Psoas muscle (tissue), 7 donors: ENCODE measurements at regions not wholly inside any gene's neighbourhood (a gene's known extent, or its start where the extent isn't known, plus 50 kb on each side); places are given as distances from the start of the nearest gene placed in this dataset.

ENCODE experiments used
- ATAC-seq, 4 donors: fragments of 200-7000 bp; cut with Tn5 transposase; one replicate each; pipeline ENCODE4 v1.9.1; 2020; ENCODE audit warnings: moderate library complexity in 3 of 4, mild to moderate bottlenecking in 2 of 4
- DNase-seq, 2 donors: peaks; one replicate each; pipeline ENCODE4 v3.0.0-alpha.2; 2020
- H3K27ac ChIP-seq: fragments of 200-600 bp; one replicate; pipeline ENCODE4 v1.8.0; 2022
- H3K27me3 ChIP-seq, 3 donors: fragments of 200-600 bp in 1 of 3; one replicate each; pipeline versions ENCODE4 v1.6.1 to v1.8.0; 2013 to 2022; ENCODE audit warnings: low read length in 2 of 3, mild to moderate bottlenecking in 2 of 3, moderate library complexity in 1 of 3; ENCODE audit not compliant: insufficient read depth in 3 of 3
- H3K36me3 ChIP-seq, 2 donors: fragments of 200-600 bp in 1 of 2; one replicate each; pipeline versions ENCODE4 v1.6.1 to v1.8.0; 2013 to 2022; ENCODE audit warnings: low read depth in 1 of 2, mild to moderate bottlenecking in 1 of 2, moderate library complexity in 1 of 2; ENCODE audit not compliant: insufficient read depth in 1 of 2
- H3K4me1 ChIP-seq: fragments of 200-600 bp; one replicate; pipeline ENCODE4 v1.8.0; 2022
- H3K4me3 ChIP-seq: fragments of 200-600 bp; one replicate; pipeline ENCODE4 v1.8.0; 2022; ENCODE audit warnings: mild to moderate bottlenecking
- H3K9me3 ChIP-seq: fragments of 200-600 bp; one replicate; pipeline ENCODE4 v1.8.0; 2022
- CTCF ChIP-seq: fragments of 200-600 bp; IDR thresholded peaks from one replicate; pipeline ENCODE4 v1.8.0; 2022; ENCODE audit warnings: antibody characterized with exemption
- WGBS, 3 donors: extraction: QIAGEN DNeasy Blood & Tissue Kit; methylation state at CpG; one replicate each; pipeline versions ENCODE4 v1.1.6 to v1.1.7; 2013; 5-methylcytosine and 5-hydroxymethylcytosine counted together
- intact Hi-C, 2 donors: fragments of 100-400 bp; cut with DNase I; formaldehyde crosslinking; loops; one replicate each; pipeline versions ENCODE4 v1.11.0 to v1.14.2; 2022
- donor health status: healthy with polysubstance abuse.
- donor health status: DM: no; HTN: no; CAD: no; lungs with moderate emphysema.
- donor health status: Bipolar disorder and iron deficiency.
- donor health status: healthy.
- donor health status: DM: yes; HTN: yes; CAD: no.
- donor health status: DM: no; HTN: no; CAD: no.
- donor health status: DM: yes; HTN: yes; CAD: no.

GRCh38 chr1:25145775-25146393 is 86.4 kb downstream of the SYF2 start:
- Histone ChIP-seq H3K36me3 (no peaks in the 10 kb centered on the region), H3K27ac (no peak overlapping the region)

GRCh38 chr1:25140073-25140797 is 92.1 kb downstream of the SYF2 start:
- no peak for DNase-seq
- 32 to 37% (median 33%) methylated on average over 15 of the region's 15 CpGs for WGBS, 3 donors
- H3K36me3 ChIP-seq: no peaks in the 10 kb centered on the region
- H3K27ac ChIP-seq: no peak overlapping the region
- no peak overlapping the region for H3K4me3 ChIP-seq
- H3K4me1 ChIP-seq: no peaks in the 10 kb centered on the region
- no peak for ATAC-seq
- no peaks in the 10 kb centered on the region for H3K9me3 ChIP-seq
- no peak for TF ChIP-seq CTCF
- peaks cover 0 to 30% (median 5%) of the 10 kb centered on the region in 3 donors for H3K27me3 ChIP-seq
- intact Hi-C loops: no loop called here

More at GRCh38 chr1:25145775-25146393, 86.4 kb downstream of the SYF2 start:
- ATAC-seq (no peak), DNase-seq (no peak)
- H3K4me3 ChIP-seq: no peak overlapping the region
- intact Hi-C loops: no loop called here
- no peak for TF ChIP-seq CTCF
- H3K27me3 ChIP-seq: peaks cover 0 to 47% (median 21%) of the 10 kb centered on the region in 3 donors
- H3K4me1 ChIP-seq: no peaks in the 10 kb centered on the region
- H3K9me3 ChIP-seq: no peaks in the 10 kb centered on the region
- 69 to 78% (median 72%) methylated on average over 17 of the region's 17 CpGs for WGBS, 3 donors

GRCh38 chr1:25137521-25138395 is 94.5 kb downstream of the SYF2 start:
- DNase-seq (no peak), ATAC-seq (no peak)
- Histone ChIP-seq H3K4me1 (no peaks in the 10 kb centered on the region), H3K9me3 (no peaks in the 10 kb centered on the region), H3K36me3 (no peaks in the 10 kb centered on the region), H3K27ac (no peak overlapping the region), H3K27me3 (peaks cover 0 to 30% (median 3%) of the 10 kb centered on the region in 3 donors), H3K4me3 (no peak overlapping the region)
- TF ChIP-seq CTCF: no peak
- intact Hi-C loops: no loop called here
- 97% methylated on average over 2 of the region's 2 CpGs for WGBS, 3 donors

- WGBS, 3 donors: 28 to 53% (median 41%) methylated on average over 1 of the region's 1 CpG
- no peak for TF ChIP-seq CTCF
- H3K9me3 ChIP-seq: no peaks in the 10 kb centered on the region
- no peak overlapping the region for H3K27ac ChIP-seq
- H3K36me3 ChIP-seq: no peaks in the 10 kb centered on the region
- DNase-seq: no peak
- intact Hi-C loops: no loop called here
- H3K4me3 ChIP-seq: no peak overlapping the region
- ATAC-seq: no peak
- no peaks in the 10 kb centered on the region for H3K4me1 ChIP-seq
- peaks cover 0 to 26% (median 3%) of the 10 kb centered on the region in 3 donors for H3K27me3 ChIP-seq
These were observed 95.2 kb downstream of the SYF2 start for GRCh38 chr1:25137106-25137505.
